SK-N-MC (cell line): ENCODE measurements at regions not wholly inside any gene's neighbourhood (a gene's known extent, or its start where the extent isn't known, plus 50 kb on each side); places are given as distances from the start of the nearest gene placed in this dataset.
"Not testable (repeated sequence)": the region's sequence is repeated elsewhere in the genome, so short reads cannot be mapped to it uniquely, and the experiment has no call there.

ENCODE experiments used
- DNase-seq: peaks from one replicate; pipeline ENCODE4 v3.0.0-alpha.2; 2011; ENCODE audit warnings: low read depth, low spot score
- H3K27ac ChIP-seq: fragments of 200-600 bp; sonication (generic); 2 replicates; pipeline ENCODE4 v1.5.1; 2016; ENCODE audit warnings: mixed run types
- H3K36me3 ChIP-seq: fragments of 200-600 bp; sonication (generic); 2 replicates; pipeline ENCODE4 v1.6.1; 2017; ENCODE audit warnings: antibody characterized with exemption, low read length, mixed read lengths; ENCODE audit not compliant: insufficient read depth
- H3K4me3 ChIP-seq: fragments of 200-600 bp; sonication (generic); 2 replicates; pipeline ENCODE4 v1.5.1; 2016
- H3K9ac ChIP-seq: fragments of 200-600 bp; sonication (generic); 2 replicates; pipeline ENCODE4 v1.8.0; 2017; ENCODE audit warnings: mixed run types, mixed read lengths; ENCODE audit not compliant: insufficient read length
- H3K9me3 ChIP-seq: fragments of 200-600 bp; sonication (generic); 2 replicates; pipeline ENCODE4 v1.6.1; 2017; ENCODE audit warnings: low read depth, mild to moderate bottlenecking, antibody characterized with exemption, low read length, moderate library complexity, mixed read lengths
- EZH2 ChIP-seq: fragments of 200-600 bp; sonication (generic); IDR thresholded peaks from one replicate; pipeline ENCODE4 v1.6.1; 2017; ENCODE audit warnings: antibody characterized with exemption
- FOXP2 ChIP-seq: optimal IDR thresholded peaks from 2 replicates; pipeline ENCODE3; 2011; ENCODE audit warnings: mild to moderate bottlenecking, moderate library complexity; ENCODE audit not compliant: insufficient read depth; ENCODE audit errors: extremely low read length, control extremely low read depth
- POLR2AphosphoS5 ChIP-seq: IDR thresholded peaks from 2 replicates; pipeline ENCODE4 v1.6.1; 2012; ENCODE audit warnings: mild to moderate bottlenecking, low read depth, low read length, borderline replicate concordance

DNA sequence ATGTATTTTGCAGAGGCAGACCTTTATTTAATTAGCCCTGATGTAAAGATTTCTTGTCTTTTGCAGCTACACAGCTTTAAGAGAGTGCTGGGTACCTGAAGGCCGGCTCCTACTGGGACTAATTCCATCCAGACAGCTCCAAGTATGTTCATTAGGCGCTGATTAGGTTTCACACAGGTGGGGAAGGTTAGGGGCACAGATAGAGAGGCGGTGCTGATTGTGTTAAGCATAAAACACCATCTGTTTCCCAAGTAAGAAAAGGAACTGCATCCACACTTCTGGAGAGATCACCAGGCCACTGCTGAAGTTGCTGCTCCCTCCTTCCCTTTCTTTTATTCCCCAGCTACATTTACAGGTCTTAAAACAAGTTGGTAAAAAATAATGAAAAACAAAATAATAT lies 349.5 kb downstream of the ZIC3 start:
- TF ChIP-seq EZH2, result no peak
- no peak for TF ChIP-seq FOXP2
- no peak for TF ChIP-seq POLR2AphosphoS5

DNA sequence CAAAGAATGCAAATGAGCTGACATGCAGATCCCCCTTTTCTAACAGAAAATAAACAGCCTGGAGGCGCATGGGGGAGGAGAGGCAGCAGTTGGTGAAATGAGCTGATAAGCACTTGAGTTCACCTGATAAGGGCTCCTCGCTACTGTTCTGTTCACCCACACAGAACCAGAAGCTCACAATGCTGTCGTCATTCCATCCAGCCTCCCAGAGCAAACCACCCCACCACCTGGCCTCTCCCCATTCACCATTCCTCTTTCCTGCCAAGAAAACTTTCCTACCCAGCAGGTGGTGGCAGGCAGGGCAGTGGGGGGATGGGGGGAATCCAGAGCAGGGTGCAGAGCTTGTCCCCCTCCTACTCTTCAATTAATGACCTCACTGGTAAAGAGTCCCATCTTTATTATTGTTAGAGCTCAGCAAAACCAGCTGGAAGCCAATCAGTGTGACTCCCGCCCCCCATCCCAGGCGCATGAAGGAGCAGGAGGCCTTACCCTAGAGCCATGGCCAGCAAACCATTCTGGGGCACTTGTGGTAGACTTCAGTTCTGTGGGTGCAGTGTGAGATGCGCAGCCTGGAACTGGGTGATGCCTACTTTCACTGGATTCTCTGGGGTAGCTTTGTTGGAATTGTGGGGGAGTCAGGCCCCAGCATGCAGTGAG lies 350.3 kb downstream of the ZIC3 start:
- H3K27ac ChIP-seq, result no peak overlapping the region
- H3K9me3 ChIP-seq, result no peaks in the 10 kb centered on the region
- H3K4me3 ChIP-seq, result no peak overlapping the region
- no peak for DNase-seq
- H3K36me3 ChIP-seq, result no peaks in the 10 kb centered on the region
- TF ChIP-seq POLR2AphosphoS5, result no peak
- no peak for TF ChIP-seq EZH2
- no peak for TF ChIP-seq FOXP2
- H3K9ac ChIP-seq, result no peak overlapping the region

More for the DNA sequence above, 349.5 kb downstream of the ZIC3 start:
- Histone ChIP-seq H3K36me3 (no peaks in the 10 kb centered on the region), H3K4me3 (no peak overlapping the region), H3K27ac (no peak overlapping the region), H3K9ac (no peak overlapping the region), H3K9me3 (no peaks in the 10 kb centered on the region)
- no peak for DNase-seq

DNA sequence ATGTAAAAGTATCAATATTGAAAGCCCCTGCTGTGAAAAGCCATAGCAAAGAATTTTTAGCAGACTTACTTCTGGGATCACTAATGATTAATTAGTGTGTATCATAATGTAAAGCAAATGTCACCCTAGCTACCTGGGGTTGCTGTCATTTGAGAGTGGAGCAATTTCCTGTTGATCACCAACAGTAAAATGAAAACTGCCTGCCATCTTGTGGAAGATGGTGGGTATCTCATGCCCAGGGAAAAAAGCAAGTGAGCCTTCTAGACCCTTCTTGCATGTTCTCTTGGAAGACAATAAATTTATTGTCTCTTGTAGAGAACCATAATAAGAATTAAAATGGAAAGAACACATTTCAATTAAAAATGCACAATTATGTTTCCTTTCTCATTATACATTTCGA lies 360.2 kb downstream of the ZIC3 start:
- Histone ChIP-seq H3K4me3 (no peak overlapping the region), H3K9ac (no peak overlapping the region), H3K27ac (no peak overlapping the region), H3K36me3 (no peaks in the 10 kb centered on the region), H3K9me3 (no peaks in the 10 kb centered on the region)
- peak; percentile 2 for DNase-seq
- TF ChIP-seq POLR2AphosphoS5 (no peak), EZH2 (no peak), FOXP2 (no peak)

DNA sequence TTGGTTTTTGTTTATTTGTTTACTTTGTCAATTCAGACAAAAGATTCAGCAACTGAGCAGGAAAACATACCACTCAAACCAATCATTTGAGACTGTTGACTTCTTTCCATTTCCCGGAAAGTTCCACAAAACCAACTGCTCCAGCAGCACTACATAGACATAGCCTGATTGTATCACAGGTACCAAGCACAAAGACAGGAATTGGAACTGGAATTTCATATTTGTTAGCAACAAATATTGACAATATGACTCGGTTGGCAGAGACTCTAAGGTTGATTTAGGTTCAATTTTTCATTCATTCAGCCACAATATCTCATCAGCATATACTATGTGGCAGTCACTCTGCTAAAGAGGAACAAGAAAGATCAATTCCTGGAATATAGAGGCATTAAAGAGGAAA lies 364.0 kb downstream of the ZIC3 start:
- Histone ChIP-seq H3K9ac (no peak overlapping the region), H3K9me3 (no peaks in the 10 kb centered on the region), H3K36me3 (no peaks in the 10 kb centered on the region), H3K4me3 (no peak overlapping the region), H3K27ac (no peak overlapping the region)
- TF ChIP-seq EZH2 (no peak), POLR2AphosphoS5 (no peak), FOXP2 (no peak)
- DNase-seq, result no peak

GRCh38 chrX:137930533-137930932 lies 364.6 kb downstream of the ZIC3 start:
- H3K4me3 ChIP-seq, result no peak overlapping the region
- DNase-seq, result no peak
- no peak for TF ChIP-seq FOXP2
- no peak for TF ChIP-seq EZH2
- no peak for TF ChIP-seq POLR2AphosphoS5
- H3K9ac ChIP-seq, result no peak overlapping the region
- no peaks in the 10 kb centered on the region for H3K36me3 ChIP-seq
- H3K9me3 ChIP-seq, result no peaks in the 10 kb centered on the region
- no peak overlapping the region for H3K27ac ChIP-seq

DNA sequence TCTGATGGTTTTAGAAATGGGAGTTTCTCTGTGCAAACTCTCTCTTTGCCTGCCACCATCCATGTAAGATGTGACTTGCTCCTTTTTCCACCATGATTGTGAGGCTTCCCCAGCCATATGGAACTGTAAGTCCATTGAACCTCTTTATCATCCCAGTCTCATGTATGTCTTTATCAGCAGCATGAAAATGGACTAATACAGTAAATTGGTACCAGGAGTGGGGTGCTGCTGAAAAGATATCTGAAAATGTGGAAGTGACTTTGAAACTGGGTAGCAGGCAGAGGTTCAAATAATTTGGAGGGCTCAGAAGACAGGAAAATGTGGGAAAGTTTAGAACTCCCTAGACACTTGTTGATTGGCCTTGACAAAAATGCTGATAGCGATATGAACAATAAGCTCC lies 368.3 kb downstream of the ZIC3 start:
- H3K4me3 ChIP-seq, H3K9ac ChIP-seq, H3K36me3 ChIP-seq, DNase-seq, H3K27ac ChIP-seq, H3K9me3 ChIP-seq: not testable (repeated sequence)

DNA sequence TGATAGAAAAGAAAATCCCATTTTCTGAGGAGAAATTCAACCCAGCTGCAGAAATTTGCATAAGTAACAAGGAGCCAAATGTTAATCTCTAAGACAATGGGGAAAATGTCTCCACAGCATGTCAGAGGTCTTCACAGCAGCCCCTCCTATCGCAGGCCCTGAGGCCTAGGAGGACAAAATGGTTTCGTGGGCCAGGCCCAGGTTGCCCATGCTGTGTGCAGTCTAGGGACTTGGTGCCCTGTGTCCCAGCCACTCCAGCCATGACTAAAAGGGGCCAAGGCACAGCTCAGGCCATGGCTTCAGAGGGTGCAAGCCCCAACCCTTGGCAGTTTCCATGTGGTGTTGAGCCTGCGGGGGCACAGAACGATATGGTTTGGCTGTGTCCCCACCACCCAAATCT lies 369.0 kb downstream of the ZIC3 start:
- not testable (repeated sequence) for H3K27ac ChIP-seq, DNase-seq, H3K9ac ChIP-seq, H3K36me3 ChIP-seq, H3K4me3 ChIP-seq, H3K9me3 ChIP-seq

DNA sequence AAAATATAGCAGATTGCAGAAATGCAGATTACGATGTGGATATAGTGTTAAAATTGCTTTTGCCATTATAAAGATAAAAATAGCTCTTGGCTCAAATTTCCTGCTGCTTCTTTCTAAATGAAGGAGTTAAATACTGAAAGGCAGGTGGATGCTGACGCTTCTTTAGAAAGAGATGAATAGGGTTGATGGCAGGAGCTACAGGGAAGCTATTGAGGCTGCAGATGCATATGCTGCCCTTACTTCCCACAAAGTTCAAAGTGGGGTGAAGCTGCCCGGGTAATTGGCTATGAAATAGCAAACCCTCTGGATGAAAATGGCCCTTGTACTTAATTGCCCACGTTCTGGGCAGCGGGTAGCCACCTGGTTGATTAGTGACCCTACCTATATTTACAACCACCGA lies 379.5 kb downstream of the ZIC3 start:
- Histone ChIP-seq H3K36me3 (no peaks in the 10 kb centered on the region), H3K9me3 (no peaks in the 10 kb centered on the region), H3K27ac (no peak overlapping the region), H3K9ac (no peak overlapping the region), H3K4me3 (no peak overlapping the region)
- DNase-seq, result no peak
- no peak for TF ChIP-seq FOXP2
- no peak for TF ChIP-seq POLR2AphosphoS5
- TF ChIP-seq EZH2, result no peak

GRCh38 chrX:137969191-137969590 lies 403.3 kb downstream of the ZIC3 start:
- H3K27ac ChIP-seq, result no peak overlapping the region
- H3K9ac ChIP-seq, result no peak overlapping the region
- no peak overlapping the region for H3K4me3 ChIP-seq
- no peak for DNase-seq
- no peaks in the 10 kb centered on the region for H3K9me3 ChIP-seq
- TF ChIP-seq POLR2AphosphoS5 (no peak), EZH2 (no peak), FOXP2 (no peak)
- H3K36me3 ChIP-seq, result no peaks in the 10 kb centered on the region
